ENCODE measurements at regions not wholly inside any gene's neighbourhood (a gene's known extent, or its start where the extent isn't known, plus 50 kb on each side); places are given as distances from the start of the nearest gene placed in this dataset.

DNA sequence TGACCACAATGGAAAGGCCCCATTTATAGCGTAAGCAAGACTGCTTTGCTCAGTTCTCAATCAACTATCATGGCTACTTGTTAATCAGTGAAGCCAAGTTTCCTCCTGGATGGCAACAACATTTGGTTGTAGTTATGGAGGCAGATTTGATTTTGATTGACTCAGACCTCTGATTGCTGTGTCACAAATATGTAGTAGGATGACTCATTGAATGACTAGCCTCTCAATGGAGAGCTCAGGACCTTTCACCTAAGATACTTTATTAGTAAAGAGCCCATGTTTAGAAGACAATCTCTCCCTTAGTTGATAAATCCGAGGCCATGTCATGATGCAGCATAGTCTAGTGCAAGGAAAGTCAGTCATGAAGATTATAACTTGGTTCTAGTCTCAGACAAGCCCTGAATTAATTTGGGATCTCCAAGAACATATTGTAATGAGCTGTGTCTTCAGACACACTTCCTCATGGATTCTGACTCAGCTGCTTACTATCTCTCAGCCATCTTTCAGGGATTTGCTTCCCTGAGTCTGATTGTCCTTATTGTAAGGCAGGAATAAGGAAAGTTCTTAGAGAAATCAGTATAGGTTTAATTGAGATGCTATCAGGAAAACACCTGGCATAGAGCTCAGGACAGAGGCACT, 397.4 kb upstream of the TMCO5A start:
- no peak overlapping the region for H3K4me3 ChIP-seq (ENCODE audit: insufficient read depth, low read depth, low read length)
- H3K4me1 ChIP-seq (ENCODE audit: control insufficient read depth, insufficient read depth, low read length): no peaks in the 10 kb centered on the region
- WGBS, 2 experiments: 92 to 97% methylated on average over 2 of the region's 2 CpGs
- no peaks in the 10 kb centered on the region for H3K9me3 ChIP-seq (ENCODE audit: control insufficient read depth, low read length)
- H3K27me3 ChIP-seq (ENCODE audit: control insufficient read depth, insufficient read depth, low read length, poor library complexity, severe bottlenecking): no peaks in the 10 kb centered on the region
- no peaks in the 10 kb centered on the region for H3K36me3 ChIP-seq (ENCODE audit: control insufficient read depth, insufficient read depth, low read length)
- H3K27ac ChIP-seq (ENCODE audit: insufficient read depth, low read depth, low read length, poor library complexity, severe bottlenecking): no peak overlapping the region

DNA sequence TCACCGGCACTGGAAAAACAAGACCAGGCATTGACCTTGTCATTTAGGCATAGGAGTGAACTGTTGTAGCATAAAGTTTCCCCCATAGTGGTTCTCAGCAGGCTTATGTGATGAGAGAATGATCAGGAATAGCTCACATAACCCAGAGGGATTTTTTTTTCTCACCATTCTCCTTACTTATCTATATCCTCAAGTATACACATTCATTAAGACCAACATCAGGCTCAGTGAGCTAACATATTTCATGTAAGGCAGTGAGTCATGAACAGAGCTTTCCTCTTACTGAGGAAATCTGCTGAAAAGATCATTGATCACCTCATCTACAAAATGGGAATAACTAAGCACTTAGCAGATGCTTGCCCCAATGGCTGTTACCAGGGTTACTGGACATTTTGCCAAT, 396.6 kb upstream of the TMCO5A start:
- Histone ChIP-seq H3K9me3 (ENCODE audit: control insufficient read depth, low read length) (no peaks in the 10 kb centered on the region), H3K4me3 (ENCODE audit: insufficient read depth, low read depth, low read length) (no peak overlapping the region), H3K27ac (ENCODE audit: insufficient read depth, low read depth, low read length, poor library complexity, severe bottlenecking) (no peak overlapping the region), H3K36me3 (ENCODE audit: control insufficient read depth, insufficient read depth, low read length) (no peaks in the 10 kb centered on the region), H3K4me1 (ENCODE audit: control insufficient read depth, insufficient read depth, low read length) (no peaks in the 10 kb centered on the region), H3K27me3 (ENCODE audit: control insufficient read depth, insufficient read depth, low read length, poor library complexity, severe bottlenecking) (no peaks in the 10 kb centered on the region)
- 100% methylated on average over 1 of the region's 1 CpG for WGBS, 2 experiments

DNA sequence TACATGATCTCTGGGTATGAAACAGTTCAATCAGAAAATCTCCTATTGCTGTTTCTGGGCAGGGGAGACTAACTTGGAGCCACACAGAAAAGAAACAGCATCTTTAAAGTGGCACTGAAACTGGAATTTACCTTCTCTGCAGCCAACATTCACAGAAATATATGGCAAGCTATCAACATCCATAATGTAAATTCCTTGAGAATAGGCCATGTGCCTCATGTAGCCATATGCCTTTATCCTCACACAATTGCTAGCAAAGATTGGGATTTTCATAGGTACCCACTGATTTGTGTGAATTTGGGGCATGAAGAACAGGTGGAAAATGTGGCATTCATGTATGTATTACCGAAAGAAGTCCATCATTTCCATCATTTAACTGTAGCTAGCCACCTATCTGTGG, 386.3 kb upstream of the TMCO5A start:
- H3K27me3 ChIP-seq (ENCODE audit: control insufficient read depth, insufficient read depth, low read length, poor library complexity, severe bottlenecking): no peaks in the 10 kb centered on the region
- H3K9me3 ChIP-seq (ENCODE audit: control insufficient read depth, low read length): no peaks in the 10 kb centered on the region
- no peak overlapping the region for H3K27ac ChIP-seq (ENCODE audit: insufficient read depth, low read depth, low read length, poor library complexity, severe bottlenecking)
- H3K36me3 ChIP-seq (ENCODE audit: control insufficient read depth, insufficient read depth, low read length): no peaks in the 10 kb centered on the region
- no peak overlapping the region for H3K4me3 ChIP-seq (ENCODE audit: insufficient read depth, low read depth, low read length)
- WGBS, 2 experiments: 88% methylated on average over 1 of the region's 1 CpG; no CpG with 5 or more reads in 1 of the 2 experiments
- no peaks in the 10 kb centered on the region for H3K4me1 ChIP-seq (ENCODE audit: control insufficient read depth, insufficient read depth, low read length)

DNA sequence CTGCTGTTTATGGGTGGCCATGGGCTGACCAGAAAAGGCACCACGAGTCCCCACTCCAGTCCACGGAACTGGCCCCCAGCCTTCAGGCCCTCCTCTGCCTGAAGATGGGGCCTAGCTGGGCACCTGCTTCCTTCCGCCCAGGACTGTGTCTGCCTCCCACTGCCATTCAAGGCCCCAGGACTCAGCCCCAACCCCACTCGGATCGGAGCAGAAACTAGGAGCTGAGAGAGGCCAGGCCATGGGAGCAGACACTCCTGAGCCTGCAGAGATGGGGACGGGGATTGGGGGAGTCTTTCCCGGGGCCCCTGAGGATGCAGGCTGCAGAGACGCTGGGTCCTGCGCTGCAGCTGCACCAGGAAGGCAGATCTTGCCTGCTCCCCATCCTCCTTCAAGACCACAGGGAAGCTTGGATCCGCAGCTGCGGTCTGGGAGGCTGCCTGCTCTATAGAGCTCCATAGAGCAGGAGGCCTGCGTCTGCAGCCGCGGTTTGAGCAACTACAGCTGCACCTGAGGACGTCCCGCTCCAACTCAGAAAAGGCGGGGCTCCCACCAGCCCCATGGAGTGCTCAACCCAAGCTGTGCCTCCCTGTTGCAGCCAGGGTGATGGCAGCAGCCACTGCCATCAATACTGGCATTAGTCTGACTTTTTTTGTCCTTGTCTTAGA, 383.9 kb upstream of the TMCO5A start:
- Histone ChIP-seq H3K36me3 (ENCODE audit: control insufficient read depth, insufficient read depth, low read length) (no peaks in the 10 kb centered on the region), H3K27ac (ENCODE audit: insufficient read depth, low read depth, low read length, poor library complexity, severe bottlenecking) (no peak overlapping the region), H3K9me3 (ENCODE audit: control insufficient read depth, low read length) (no peaks in the 10 kb centered on the region), H3K27me3 (ENCODE audit: control insufficient read depth, insufficient read depth, low read length, poor library complexity, severe bottlenecking) (no peaks in the 10 kb centered on the region), H3K4me3 (ENCODE audit: insufficient read depth, low read depth, low read length) (no peak overlapping the region), H3K4me1 (ENCODE audit: control insufficient read depth, insufficient read depth, low read length) (no peaks in the 10 kb centered on the region)
- 90% methylated on average over 17 of the region's 17 CpGs for WGBS, 2 experiments

DNA sequence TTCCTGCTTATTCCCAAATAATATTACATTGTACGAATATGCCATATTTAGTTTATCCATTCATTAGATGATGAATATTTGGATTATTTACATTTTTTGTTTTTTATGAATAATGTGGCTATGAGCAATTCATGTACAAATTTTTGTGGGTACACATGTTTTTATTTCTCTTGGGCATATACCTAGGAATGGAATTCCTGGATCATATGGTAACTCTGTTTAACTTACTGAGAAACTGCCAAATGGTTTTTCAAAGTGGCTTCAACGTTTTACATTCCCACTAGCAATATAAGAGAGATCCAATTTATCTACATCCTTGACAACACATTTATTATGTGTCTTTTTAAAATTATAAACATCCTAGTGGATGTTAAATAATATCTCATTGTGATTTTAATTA, 362.0 kb upstream of the TMCO5A start:
- H3K36me3 ChIP-seq (ENCODE audit: control insufficient read depth, insufficient read depth, low read length): no peaks in the 10 kb centered on the region
- no peaks in the 10 kb centered on the region for H3K4me1 ChIP-seq (ENCODE audit: control insufficient read depth, insufficient read depth, low read length)
- no peak overlapping the region for H3K4me3 ChIP-seq (ENCODE audit: insufficient read depth, low read depth, low read length)
- no peaks in the 10 kb centered on the region for H3K27me3 ChIP-seq (ENCODE audit: control insufficient read depth, insufficient read depth, low read length, poor library complexity, severe bottlenecking)
- H3K9me3 ChIP-seq (ENCODE audit: control insufficient read depth, low read length): no peaks in the 10 kb centered on the region
- H3K27ac ChIP-seq (ENCODE audit: insufficient read depth, low read depth, low read length, poor library complexity, severe bottlenecking): no peak overlapping the region
- WGBS, 2 experiments: 60 to 69% methylated on average over 1 to 2 of the region's 2 CpGs

DNA sequence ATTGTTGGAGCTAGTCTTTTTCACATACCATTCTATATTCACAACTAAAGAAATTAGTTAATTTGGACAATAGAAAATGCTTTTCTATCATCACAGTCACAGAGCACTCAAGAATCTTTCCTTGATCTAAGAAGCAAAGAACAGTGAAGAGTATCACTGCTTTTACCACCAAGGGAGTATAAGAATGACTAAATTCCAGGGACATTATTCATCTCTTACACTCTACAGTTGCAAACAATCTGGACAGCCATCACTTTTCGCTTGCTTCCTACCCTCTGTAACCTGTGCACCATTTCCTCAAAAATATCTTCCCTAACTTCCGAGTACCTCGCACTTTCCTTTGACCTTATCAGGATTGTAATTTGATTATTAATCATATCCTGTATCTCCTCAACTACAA, 359.5 kb upstream of the TMCO5A start:
- Histone ChIP-seq H3K27ac (ENCODE audit: insufficient read depth, low read depth, low read length, poor library complexity, severe bottlenecking) (no peak overlapping the region), H3K4me3 (ENCODE audit: insufficient read depth, low read depth, low read length) (no peak overlapping the region), H3K4me1 (ENCODE audit: control insufficient read depth, insufficient read depth, low read length) (no peaks in the 10 kb centered on the region), H3K36me3 (ENCODE audit: control insufficient read depth, insufficient read depth, low read length) (no peaks in the 10 kb centered on the region), H3K27me3 (ENCODE audit: control insufficient read depth, insufficient read depth, low read length, poor library complexity, severe bottlenecking) (no peaks in the 10 kb centered on the region), H3K9me3 (ENCODE audit: control insufficient read depth, low read length) (no peaks in the 10 kb centered on the region)
- 96 to 100% methylated on average over 3 of the region's 3 CpGs for WGBS, 2 experiments

DNA sequence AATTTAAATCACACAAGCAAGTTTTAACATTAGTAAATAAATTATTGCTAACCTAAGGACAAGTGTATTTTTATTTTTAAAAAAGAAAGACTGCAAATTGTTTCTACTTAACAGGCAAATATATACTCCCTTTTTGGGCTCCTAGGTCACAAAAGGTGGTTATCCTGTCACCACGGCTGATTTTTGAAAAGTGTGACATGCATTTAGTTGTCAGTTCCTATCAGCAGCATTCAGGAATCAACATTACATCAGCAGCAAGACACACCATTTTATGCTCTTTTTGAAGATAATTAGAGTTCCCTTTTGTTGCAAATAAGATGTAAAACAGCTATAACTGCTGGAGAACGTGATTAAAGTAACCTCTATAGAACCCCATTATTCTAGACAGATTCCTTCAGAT, 357.5 kb upstream of the TMCO5A start:
- 78 to 100% methylated on average over 1 to 2 of the region's 2 CpGs for whole genome bisulfite sequencing, 2 experiments
- H3K36me3 ChIP-seq (ENCODE audit: control insufficient read depth, insufficient read depth, low read length): no peaks in the 10 kb centered on the region
- no peaks in the 10 kb centered on the region for H3K4me1 ChIP-seq (ENCODE audit: control insufficient read depth, insufficient read depth, low read length)
- no peaks in the 10 kb centered on the region for H3K9me3 ChIP-seq (ENCODE audit: control insufficient read depth, low read length)
- H3K27me3 ChIP-seq (ENCODE audit: control insufficient read depth, insufficient read depth, low read length, poor library complexity, severe bottlenecking): no peaks in the 10 kb centered on the region
- no peak overlapping the region for H3K27ac ChIP-seq (ENCODE audit: insufficient read depth, low read depth, low read length, poor library complexity, severe bottlenecking)
- H3K4me3 ChIP-seq (ENCODE audit: insufficient read depth, low read depth, low read length): no peak overlapping the region

DNA sequence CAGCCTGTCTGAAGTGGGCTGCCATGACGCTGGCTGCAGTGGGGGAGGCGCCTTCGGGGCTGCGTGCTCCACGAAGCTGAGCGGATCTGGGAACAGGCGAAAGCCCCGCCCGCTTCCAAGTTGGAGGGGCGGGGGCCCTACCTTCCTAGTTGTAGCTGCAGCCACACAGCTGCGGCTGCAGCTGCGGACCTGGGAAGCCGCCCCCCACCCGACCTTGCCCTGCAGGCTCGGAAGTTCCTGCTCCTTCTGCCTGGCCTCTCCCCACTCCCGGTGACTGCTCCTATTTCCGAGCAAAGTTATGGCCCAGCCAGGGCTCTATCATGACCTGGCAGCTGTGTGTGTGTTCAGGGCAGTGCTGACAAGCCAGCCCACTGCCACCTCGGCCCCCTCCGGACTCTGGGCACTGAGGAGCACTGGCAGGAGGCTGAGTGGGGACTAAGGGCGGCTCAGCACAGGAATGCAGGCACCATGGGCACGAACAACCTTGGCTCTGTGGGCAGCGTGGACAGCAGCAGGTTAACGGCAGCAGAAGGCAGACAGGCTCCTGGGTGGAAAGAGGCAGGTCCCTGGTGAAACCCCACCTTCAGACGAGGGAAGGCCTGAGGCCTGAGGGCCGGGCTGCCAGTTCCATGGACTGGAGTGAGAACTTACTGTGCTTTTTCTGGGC, 352.4 kb upstream of the TMCO5A start:
- 95% methylated on average over 25 of the region's 25 CpGs for WGBS, 2 experiments
- no peaks in the 10 kb centered on the region for H3K9me3 ChIP-seq (ENCODE audit: control insufficient read depth, low read length)
- H3K27me3 ChIP-seq (ENCODE audit: control insufficient read depth, insufficient read depth, low read length, poor library complexity, severe bottlenecking): no peaks in the 10 kb centered on the region
- H3K4me3 ChIP-seq (ENCODE audit: insufficient read depth, low read depth, low read length): no peak overlapping the region
- H3K36me3 ChIP-seq (ENCODE audit: control insufficient read depth, insufficient read depth, low read length): peaks cover 2% of the 10 kb centered on the region
- no peaks in the 10 kb centered on the region for H3K4me1 ChIP-seq (ENCODE audit: control insufficient read depth, insufficient read depth, low read length)
- no peak overlapping the region for H3K27ac ChIP-seq (ENCODE audit: insufficient read depth, low read depth, low read length, poor library complexity, severe bottlenecking)

DNA sequence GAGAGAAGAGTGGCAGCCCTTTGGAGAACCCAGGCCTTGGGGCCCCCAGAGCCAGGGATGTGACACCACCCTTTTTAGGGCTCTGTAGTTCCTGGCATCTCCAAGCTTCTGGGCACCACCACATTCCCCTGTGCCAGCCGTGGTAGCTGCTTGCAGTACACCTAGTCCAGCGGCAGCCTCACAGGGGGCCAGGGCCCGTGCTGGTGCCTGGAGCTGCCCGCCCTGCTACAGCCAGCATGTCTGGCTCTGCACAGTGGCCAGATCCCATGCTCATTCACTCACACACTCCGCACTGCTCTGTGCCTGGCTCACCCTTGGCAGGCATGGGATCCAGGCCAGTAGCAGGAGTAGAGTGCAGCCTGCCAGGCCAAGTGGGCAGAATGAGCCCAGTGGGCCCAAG, 351.6 kb upstream of the TMCO5A start:
- no peaks in the 10 kb centered on the region for H3K4me1 ChIP-seq (ENCODE audit: control insufficient read depth, insufficient read depth, low read length)
- H3K27ac ChIP-seq (ENCODE audit: insufficient read depth, low read depth, low read length, poor library complexity, severe bottlenecking): no peak overlapping the region
- no peak overlapping the region for H3K4me3 ChIP-seq (ENCODE audit: insufficient read depth, low read depth, low read length)
- 91 to 93% methylated on average over 5 of the region's 5 CpGs for WGBS, 2 experiments
- H3K36me3 ChIP-seq (ENCODE audit: control insufficient read depth, insufficient read depth, low read length): peaks cover 2% of the 10 kb centered on the region
- no peaks in the 10 kb centered on the region for H3K27me3 ChIP-seq (ENCODE audit: control insufficient read depth, insufficient read depth, low read length, poor library complexity, severe bottlenecking)
- no peaks in the 10 kb centered on the region for H3K9me3 ChIP-seq (ENCODE audit: control insufficient read depth, low read length)

DNA sequence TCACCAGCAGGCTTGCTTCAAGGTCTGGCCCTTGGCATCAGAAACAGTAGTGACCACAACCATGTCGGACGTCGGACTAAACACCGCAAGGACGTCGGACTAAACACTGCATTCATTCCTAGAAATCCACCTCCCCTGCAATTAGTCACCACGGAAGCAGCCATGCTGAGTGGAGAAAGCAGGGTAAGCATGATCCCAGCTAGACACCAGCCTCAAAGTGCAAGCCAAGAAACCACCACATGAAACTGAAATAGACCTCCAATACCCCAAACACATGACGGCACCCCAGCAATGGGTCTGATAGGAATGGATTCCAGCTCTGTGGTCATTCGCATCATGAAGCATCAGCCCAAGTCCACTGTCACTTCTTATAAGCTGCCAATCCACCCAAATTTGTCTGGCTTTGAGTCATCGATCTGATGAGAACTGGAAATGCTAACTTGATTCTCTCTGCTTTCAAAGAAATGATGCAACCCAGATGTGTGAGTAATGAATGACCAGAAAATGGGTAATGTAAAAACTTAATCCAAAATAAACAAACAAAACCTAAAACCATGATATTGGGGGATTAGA, 348.3 kb upstream of the TMCO5A start:
- Histone ChIP-seq H3K27ac (ENCODE audit: insufficient read depth, low read depth, low read length, poor library complexity, severe bottlenecking) (no peak overlapping the region), H3K9me3 (ENCODE audit: control insufficient read depth, low read length) (no peaks in the 10 kb centered on the region), H3K4me3 (ENCODE audit: insufficient read depth, low read depth, low read length) (no peak overlapping the region), H3K36me3 (ENCODE audit: control insufficient read depth, insufficient read depth, low read length) (peaks cover 2% of the 10 kb centered on the region), H3K27me3 (ENCODE audit: control insufficient read depth, insufficient read depth, low read length, poor library complexity, severe bottlenecking) (no peaks in the 10 kb centered on the region), H3K4me1 (ENCODE audit: control insufficient read depth, insufficient read depth, low read length) (no peaks in the 10 kb centered on the region)
- WGBS, 2 experiments: 95 to 98% methylated on average over 10 of the region's 10 CpGs

Measured in ectodermal cell (in vitro differentiated cells).